ENCODE measurements at regions not wholly inside any gene's neighbourhood (a gene's known extent, or its start where the extent isn't known, plus 50 kb on each side); places are given as distances from the start of the nearest gene placed in this dataset.

DNA sequence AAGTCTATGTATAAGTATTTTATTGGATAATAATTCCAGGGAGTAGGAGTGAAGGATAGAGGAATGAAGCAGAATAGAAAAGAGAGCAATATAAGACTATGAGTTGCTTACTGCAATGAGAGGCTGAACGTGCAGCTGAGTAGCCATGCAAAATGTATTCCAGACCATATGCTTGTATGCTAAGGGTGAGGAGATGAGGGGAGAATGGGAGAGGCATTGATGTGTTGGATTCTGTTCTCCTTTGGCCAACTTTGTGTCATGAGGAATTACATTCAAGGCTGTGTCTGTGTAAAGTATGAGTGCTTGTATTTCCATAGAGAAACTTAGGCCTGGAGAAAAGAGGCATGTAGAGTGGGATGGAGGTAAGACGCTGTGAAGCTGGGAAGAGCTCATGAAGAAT lies 301.8 kb downstream of the ARL6IP6 start:
- peaks cover 18% of the 10 kb centered on the region for H3K9me3 Mint-ChIP-seq
- ATAC-seq (replicated peaks) = no peak
- no peak overlapping the region for H3K4me3 Mint-ChIP-seq
- H3K27ac Mint-ChIP-seq = no peak overlapping the region
- H3K4me1 Mint-ChIP-seq = no peaks in the 10 kb centered on the region
- H3K36me3 Mint-ChIP-seq (ENCODE audit: low read depth) = no peaks in the 10 kb centered on the region
- H3K27me3 Mint-ChIP-seq = no peaks in the 10 kb centered on the region

DNA sequence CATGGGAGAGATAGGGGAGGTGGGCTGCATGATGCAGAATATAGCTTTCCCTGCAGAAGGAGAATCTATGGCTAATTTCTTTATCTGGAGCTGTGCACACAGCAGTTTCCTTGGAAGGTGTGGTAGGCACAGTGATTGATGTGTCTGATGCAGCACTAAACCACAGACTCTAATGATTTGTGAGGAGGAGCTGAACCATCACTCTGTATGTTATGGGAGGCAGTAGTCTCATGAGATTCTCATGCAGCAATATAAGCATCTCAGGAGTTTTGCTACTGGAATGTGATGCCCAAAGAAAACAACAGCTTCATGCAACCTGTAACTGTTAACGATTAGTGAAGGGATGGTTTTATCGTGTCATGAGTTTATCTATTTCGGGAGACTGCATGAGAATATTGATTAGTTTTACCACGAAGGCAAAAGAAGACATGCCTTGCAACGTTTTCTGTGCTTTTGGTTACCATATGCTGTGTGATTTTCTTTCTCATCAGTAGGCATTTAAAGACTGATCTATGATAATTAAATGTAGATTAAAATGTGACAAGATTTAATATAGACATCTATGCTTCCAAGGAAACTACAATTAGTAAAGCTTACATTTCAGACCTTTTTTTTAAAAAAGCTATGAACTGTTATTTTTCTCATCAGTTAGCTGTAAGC lies 286.8 kb downstream of the ARL6IP6 start:
- Mint-ChIP-seq H3K27ac (no peak overlapping the region), H3K9me3 (no peaks in the 10 kb centered on the region), H3K4me3 (no peak overlapping the region), H3K4me1 (no peaks in the 10 kb centered on the region), H3K27me3 (no peaks in the 10 kb centered on the region), H3K36me3 (ENCODE audit: low read depth) (no peaks in the 10 kb centered on the region)
- no peak for ATAC-seq (replicated peaks)

DNA sequence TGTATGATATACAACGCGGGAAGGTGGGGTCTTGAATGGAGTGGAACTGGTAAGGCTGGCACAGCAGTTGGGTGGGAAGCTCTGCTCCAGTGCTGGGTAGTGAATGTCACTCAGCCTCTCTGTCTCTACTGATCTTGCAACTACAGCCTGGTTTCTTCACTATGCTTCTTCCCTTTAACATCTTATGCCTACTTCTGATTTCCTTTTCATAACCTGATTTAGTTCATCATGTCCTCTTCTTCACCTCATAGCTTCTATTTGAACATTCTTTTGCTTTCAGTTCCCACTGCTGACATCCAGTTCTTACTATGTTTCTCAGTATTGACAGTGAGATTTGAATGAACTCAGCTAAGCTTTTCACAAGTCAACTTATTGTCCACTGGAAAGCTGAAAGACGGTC lies 286.2 kb downstream of the ARL6IP6 start:
- no peaks in the 10 kb centered on the region for H3K4me1 Mint-ChIP-seq
- ATAC-seq (replicated peaks) = no peak
- no peak overlapping the region for H3K4me3 Mint-ChIP-seq
- H3K36me3 Mint-ChIP-seq (ENCODE audit: low read depth) = no peaks in the 10 kb centered on the region
- H3K27me3 Mint-ChIP-seq = no peaks in the 10 kb centered on the region
- no peak overlapping the region for H3K27ac Mint-ChIP-seq
- no peaks in the 10 kb centered on the region for H3K9me3 Mint-ChIP-seq

DNA sequence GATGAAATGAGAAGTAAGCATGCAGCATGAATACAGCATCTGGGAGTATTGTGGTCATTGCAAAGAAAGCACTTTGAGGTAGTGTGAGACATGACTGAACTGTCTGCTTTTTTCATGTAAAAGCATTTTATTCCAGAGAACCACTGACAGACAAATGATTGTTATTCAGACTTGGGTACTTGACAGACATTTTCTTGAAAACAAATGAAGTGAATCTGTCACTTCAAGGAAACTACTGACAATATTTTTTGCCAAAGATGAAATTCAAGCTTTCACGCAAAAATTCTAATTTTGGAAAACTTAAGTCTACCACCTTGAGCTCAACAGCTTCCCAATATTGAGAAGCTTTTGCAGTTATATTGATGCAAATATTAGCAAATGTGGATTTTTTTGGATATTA lies 255.7 kb downstream of the ARL6IP6 start:
- Mint-ChIP-seq H3K36me3 (ENCODE audit: low read depth) (no peaks in the 10 kb centered on the region), H3K27ac (no peak overlapping the region), H3K9me3 (no peaks in the 10 kb centered on the region), H3K27me3 (peaks cover 4% of the 10 kb centered on the region), H3K4me1 (no peaks in the 10 kb centered on the region), H3K4me3 (no peak overlapping the region)
- ATAC-seq (replicated peaks) = no peak

DNA sequence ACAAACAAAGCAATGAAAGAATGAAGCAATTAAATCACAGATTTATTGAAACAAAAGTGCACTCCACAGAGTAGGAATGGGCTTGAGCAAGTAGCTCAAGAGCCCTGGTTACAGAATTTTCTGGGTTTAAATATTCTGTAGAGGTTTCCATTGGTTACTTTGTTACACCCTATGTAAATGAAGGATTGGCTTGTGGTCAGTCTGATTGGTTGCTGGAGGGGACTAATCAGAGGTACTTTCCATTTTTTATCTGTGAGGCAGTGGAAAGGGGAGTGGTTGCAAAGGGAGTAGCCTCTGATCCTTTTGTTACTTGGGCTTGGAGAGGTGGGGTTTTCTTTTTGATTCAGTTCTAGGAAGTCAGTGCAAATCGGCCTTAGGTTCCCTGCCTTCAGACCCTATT lies 253.3 kb downstream of the ARL6IP6 start:
- ATAC-seq (replicated peaks) = no peak
- no peak overlapping the region for H3K4me3 Mint-ChIP-seq
- no peak overlapping the region for H3K27ac Mint-ChIP-seq
- H3K4me1 Mint-ChIP-seq = no peaks in the 10 kb centered on the region
- no peaks in the 10 kb centered on the region for H3K36me3 Mint-ChIP-seq (ENCODE audit: low read depth)
- no peaks in the 10 kb centered on the region for H3K27me3 Mint-ChIP-seq
- H3K9me3 Mint-ChIP-seq = peaks cover 6% of the 10 kb centered on the region

DNA sequence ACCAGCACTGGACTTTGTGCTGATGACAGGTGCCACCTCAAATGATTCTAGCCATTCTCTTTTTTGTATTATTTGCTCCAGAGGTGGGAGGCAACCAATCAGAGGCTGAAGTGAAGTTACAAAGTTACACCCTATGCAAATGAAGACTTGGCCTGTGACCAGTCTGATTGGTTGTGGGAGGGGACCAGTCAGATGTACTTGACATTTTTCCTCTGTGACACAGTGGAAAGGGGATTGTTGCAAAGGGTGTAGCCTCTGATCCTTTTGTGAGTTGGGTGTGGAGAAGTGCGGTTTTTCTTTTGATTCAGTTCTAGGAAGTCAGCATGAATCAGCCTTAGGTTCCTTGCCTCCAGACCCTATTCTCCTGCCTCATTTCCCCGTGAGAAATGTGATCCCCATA lies 244.0 kb downstream of the ARL6IP6 start:
- no peaks in the 10 kb centered on the region for H3K9me3 Mint-ChIP-seq
- no peaks in the 10 kb centered on the region for H3K4me1 Mint-ChIP-seq
- H3K27ac Mint-ChIP-seq = no peak overlapping the region
- no peak for ATAC-seq (replicated peaks)
- H3K27me3 Mint-ChIP-seq = no peaks in the 10 kb centered on the region
- no peak overlapping the region for H3K4me3 Mint-ChIP-seq
- H3K36me3 Mint-ChIP-seq (ENCODE audit: low read depth) = no peaks in the 10 kb centered on the region

DNA sequence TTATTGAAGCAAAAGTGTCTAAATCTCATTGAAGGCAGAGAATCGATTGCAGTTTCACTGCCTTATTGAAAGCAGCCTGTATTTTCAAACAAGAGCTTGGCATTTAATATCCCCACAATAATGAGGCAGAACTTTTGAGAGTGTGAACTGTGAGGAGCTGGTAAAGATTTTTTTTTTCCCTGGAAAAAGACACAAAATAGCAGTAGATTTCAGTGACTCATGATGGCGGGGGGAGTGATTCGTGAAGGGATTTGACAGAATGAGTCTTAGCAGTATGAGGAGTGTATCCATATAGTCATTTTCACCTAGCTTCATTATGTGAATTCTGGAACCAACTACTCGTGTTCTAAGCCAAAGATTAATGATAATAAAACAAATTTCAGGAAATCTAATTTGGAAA lies 242.9 kb downstream of the ARL6IP6 start:
- H3K27me3 Mint-ChIP-seq = no peaks in the 10 kb centered on the region

DNA sequence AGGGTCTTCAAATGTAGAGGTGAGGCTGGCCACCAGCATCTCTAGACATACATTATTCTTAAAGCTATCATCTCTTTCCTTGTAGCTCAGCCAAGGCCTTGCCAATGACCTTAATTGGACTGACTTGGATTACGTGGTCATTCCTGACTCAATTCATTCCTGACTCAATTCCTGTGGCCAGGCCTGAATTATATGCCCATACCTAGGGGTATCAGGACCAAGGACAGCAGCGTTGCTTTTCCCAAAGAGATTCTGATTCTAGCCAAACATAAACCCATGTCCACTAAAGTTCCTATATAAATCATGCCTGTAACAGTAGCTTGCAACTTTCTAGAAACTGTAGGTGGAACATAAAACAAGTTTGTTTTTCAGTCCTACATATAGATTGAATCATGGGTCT lies 231.7 kb downstream of the ARL6IP6 start:
- Mint-ChIP-seq H3K36me3 (ENCODE audit: low read depth) (no peaks in the 10 kb centered on the region), H3K27ac (no peak overlapping the region), H3K4me1 (no peaks in the 10 kb centered on the region), H3K27me3 (peaks cover 4% of the 10 kb centered on the region), H3K4me3 (no peak overlapping the region), H3K9me3 (no peaks in the 10 kb centered on the region)
- ATAC-seq (replicated peaks) = no peak

More for the DNA sequence above, 242.9 kb downstream of the ARL6IP6 start:
- no peak overlapping the region for H3K4me3 Mint-ChIP-seq
- no peak overlapping the region for H3K27ac Mint-ChIP-seq
- no peak for ATAC-seq (replicated peaks)
- H3K36me3 Mint-ChIP-seq (ENCODE audit: low read depth) = no peaks in the 10 kb centered on the region
- H3K4me1 Mint-ChIP-seq = no peaks in the 10 kb centered on the region
- no peaks in the 10 kb centered on the region for H3K9me3 Mint-ChIP-seq

DNA sequence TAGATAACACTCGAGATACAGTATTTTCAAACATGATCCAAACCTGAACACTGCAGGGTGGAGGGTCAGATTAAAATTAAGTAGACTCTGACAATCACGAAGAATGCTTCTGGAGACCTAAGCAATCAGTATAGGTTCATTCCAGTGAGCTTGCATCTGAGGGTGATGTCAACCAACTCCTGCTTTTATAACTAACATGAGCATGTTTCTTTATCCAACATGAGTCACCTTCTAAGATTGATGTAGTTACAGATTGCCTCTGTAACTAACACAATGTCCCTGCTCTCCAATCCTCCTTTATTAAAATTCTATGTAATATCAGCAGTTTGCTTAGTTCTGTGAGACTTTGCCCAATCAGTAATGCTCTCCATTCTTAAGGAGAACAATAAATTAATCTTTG lies 225.7 kb downstream of the ARL6IP6 start:
- Mint-ChIP-seq H3K9me3 (no peaks in the 10 kb centered on the region), H3K4me3 (no peak overlapping the region), H3K27ac (no peak overlapping the region), H3K4me1 (no peaks in the 10 kb centered on the region), H3K36me3 (ENCODE audit: low read depth) (no peaks in the 10 kb centered on the region), H3K27me3 (peaks cover 9% of the 10 kb centered on the region)
- no peak for ATAC-seq (replicated peaks)

DNA sequence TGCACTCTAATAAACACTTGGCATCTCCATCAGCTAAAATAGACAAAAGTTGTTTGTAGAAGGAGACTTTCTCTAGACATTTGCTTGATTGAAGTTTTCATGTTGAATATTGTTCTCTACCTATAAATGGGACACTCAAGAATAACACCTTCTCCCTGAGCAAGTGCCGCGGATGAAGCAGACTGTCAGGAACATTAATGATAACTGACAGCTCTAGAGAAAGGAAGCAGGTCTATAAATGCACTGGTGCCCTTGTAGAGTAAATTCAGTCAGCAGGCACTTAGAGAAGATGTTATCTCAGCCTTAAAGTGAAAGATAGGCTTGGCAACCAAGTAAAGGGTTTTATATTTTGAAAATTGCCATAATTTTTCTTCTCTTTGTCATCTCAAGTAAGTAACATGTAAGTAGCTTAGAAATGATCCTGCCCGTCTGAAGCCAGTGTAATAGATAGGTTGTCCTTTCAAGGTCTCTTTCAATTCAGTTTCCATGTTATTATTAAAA lies 224.6 kb downstream of the ARL6IP6 start:
- no peak overlapping the region for H3K4me3 Mint-ChIP-seq
- no peak for ATAC-seq (replicated peaks)
- H3K27ac Mint-ChIP-seq = no peak overlapping the region
- peaks cover 4% of the 10 kb centered on the region for H3K9me3 Mint-ChIP-seq
- H3K36me3 Mint-ChIP-seq (ENCODE audit: low read depth) = no peaks in the 10 kb centered on the region
- peaks cover 10% of the 10 kb centered on the region for H3K27me3 Mint-ChIP-seq
- H3K4me1 Mint-ChIP-seq = no peaks in the 10 kb centered on the region

DNA sequence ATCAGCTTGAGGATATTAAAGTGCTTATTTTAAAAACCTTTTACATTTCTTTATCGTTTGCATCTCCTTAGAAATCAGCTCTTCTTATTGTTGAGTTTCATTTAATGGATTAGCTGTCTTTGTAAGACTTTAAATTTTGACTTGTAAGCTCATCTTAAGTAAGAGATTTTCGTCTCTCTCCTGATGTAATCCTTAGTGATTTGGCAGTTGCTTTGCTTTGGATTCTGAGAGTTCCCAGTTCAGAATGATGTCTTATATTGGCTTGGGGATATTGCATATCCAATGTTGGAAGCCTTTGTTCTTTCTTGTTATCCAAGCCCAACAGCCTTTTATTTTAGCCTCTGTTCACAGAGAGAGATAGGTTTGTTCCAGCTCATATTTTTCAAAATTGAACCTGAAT lies 212.1 kb downstream of the ARL6IP6 start:
- Mint-ChIP-seq H3K36me3 (ENCODE audit: low read depth) (no peaks in the 10 kb centered on the region), H3K4me1 (no peaks in the 10 kb centered on the region), H3K27me3 (peaks cover 2% of the 10 kb centered on the region), H3K27ac (no peak overlapping the region), H3K9me3 (no peaks in the 10 kb centered on the region), H3K4me3 (no peak overlapping the region)
- no peak for ATAC-seq (replicated peaks)

DNA sequence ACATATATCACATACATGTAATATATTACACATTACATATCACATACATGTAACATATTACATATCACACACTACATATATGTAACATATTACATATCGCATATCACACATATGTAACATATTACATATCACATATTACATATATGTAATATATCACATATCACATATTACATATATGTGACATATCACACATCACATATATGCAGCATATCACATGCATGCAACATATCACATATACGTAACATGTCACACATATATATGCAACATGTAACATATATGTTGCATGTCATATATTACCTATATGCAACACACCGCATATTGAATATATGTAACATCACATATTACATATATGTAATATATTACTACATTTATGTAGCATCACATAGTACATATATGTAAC lies 211.2 kb downstream of the ARL6IP6 start:
- ATAC-seq (replicated peaks) = no peak
- no peaks in the 10 kb centered on the region for H3K36me3 Mint-ChIP-seq (ENCODE audit: low read depth)
- H3K4me1 Mint-ChIP-seq = no peaks in the 10 kb centered on the region
- H3K9me3 Mint-ChIP-seq = no peaks in the 10 kb centered on the region
- no peak overlapping the region for H3K4me3 Mint-ChIP-seq
- H3K27me3 Mint-ChIP-seq = peaks cover 3% of the 10 kb centered on the region
- no peak overlapping the region for H3K27ac Mint-ChIP-seq

DNA sequence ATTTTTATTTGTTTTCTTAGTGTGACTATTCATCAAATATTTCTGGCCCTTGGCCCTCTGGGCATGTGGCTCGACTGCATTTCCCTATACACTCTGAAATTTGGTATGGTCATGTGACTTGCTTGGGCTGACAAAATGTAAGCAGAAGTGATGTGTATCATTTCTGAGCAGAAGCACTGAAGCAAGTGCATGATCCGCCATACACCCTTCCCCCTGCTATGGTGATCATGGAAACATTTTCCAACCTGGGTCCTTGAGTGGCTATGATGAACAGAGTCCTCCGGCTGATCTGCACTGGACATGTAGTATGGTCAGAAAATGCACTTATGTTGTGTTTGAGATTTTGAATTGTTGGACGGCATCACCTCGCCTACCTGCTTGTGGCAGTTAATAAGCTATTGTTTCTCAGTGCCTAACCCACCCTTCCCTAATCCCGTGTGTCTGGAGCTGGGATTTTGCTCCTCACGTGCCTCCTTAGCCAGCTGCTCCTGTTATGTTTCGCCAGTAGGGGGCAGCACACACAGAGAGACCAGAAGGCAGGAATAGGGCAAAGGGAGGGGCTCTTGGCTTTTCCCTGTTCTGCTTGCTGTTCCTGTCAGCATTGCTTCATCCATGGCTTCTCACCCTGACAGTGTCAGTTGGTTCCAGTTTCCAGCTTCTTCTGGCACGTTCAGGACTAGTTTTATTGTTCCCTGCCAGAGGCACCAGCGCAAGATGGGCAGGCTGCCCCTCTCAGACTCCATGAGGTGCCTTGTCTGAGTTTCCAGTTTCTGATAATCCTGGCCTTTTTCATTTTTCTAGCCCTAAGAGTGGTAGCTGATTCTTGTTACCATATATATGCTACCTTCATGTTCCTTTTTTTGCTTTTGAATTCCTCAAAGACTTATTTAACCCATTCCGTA lies 207.4 kb downstream of the ARL6IP6 start:
- no peak overlapping the region for H3K4me3 Mint-ChIP-seq
- H3K4me1 Mint-ChIP-seq = no peaks in the 10 kb centered on the region
- H3K9me3 Mint-ChIP-seq = no peaks in the 10 kb centered on the region
- ATAC-seq (replicated peaks) = peak; percentile 39
- H3K27me3 Mint-ChIP-seq = peaks cover 10% of the 10 kb centered on the region
- no peaks in the 10 kb centered on the region for H3K36me3 Mint-ChIP-seq (ENCODE audit: low read depth)
- no peak overlapping the region for H3K27ac Mint-ChIP-seq

DNA sequence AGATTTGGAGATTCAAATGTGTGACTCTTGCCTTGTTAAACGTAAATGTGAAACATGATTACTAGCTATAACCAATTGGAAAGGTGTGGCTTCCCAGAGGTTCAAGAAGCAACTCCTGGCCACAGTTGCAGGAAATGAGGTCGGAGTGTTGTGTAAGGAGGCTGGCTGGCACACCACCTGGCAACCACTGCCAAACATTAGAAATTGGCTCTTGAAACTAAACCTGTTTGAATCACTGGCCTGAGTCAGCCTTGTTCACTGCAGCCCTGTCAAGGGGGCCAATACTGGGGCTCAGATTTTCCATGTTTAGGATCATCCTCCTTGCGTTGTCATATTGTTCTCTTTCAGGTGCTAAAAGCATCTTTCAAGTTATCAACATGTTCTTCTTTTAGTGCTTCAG lies 206.3 kb downstream of the ARL6IP6 start:
- H3K27ac Mint-ChIP-seq = no peak overlapping the region
- no peaks in the 10 kb centered on the region for H3K36me3 Mint-ChIP-seq (ENCODE audit: low read depth)
- no peaks in the 10 kb centered on the region for H3K4me1 Mint-ChIP-seq
- H3K4me3 Mint-ChIP-seq = no peak overlapping the region
- no peak for ATAC-seq (replicated peaks)
- H3K27me3 Mint-ChIP-seq = peaks cover 10% of the 10 kb centered on the region
- H3K9me3 Mint-ChIP-seq = no peaks in the 10 kb centered on the region

DNA sequence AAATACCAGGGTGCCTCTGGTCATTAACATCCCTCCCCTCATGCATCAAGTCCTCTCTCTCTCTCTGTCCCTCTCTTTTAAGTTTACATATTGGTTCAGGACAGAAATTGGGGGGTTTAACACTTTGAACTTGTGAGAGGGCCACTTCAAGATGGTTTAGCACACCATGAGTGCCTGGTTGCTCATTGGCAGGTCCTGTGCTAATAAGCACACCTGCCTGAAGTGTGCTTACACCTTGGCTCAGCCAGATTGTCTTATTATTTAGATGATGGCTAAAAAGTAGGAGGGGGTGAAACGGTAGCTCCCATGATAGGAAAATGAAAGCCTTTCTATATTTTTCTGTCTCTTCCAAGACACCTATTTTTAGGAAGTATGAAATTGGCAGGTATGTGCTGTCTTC lies 205.8 kb downstream of the ARL6IP6 start:
- H3K27me3 Mint-ChIP-seq = peaks cover 10% of the 10 kb centered on the region
- no peaks in the 10 kb centered on the region for H3K36me3 Mint-ChIP-seq (ENCODE audit: low read depth)
- H3K4me3 Mint-ChIP-seq = no peak overlapping the region
- no peak for ATAC-seq (replicated peaks)
- H3K27ac Mint-ChIP-seq = no peak overlapping the region
- no peaks in the 10 kb centered on the region for H3K4me1 Mint-ChIP-seq
- no peaks in the 10 kb centered on the region for H3K9me3 Mint-ChIP-seq
